Left lung (tissue), 4 donors: ENCODE measurements at regions not wholly inside any gene's neighbourhood (a gene's known extent, or its start where the extent isn't known, plus 50 kb on each side); places are given as distances from the start of the nearest gene placed in this dataset.

Source experiments
- ATAC-seq: fragments of 200-7000 bp; cut with Tn5 transposase; one replicate; pipeline ENCODE4 v1.9.1; 2020; ENCODE audit warnings: moderate library complexity
- DNase-seq, 4 donors: peaks; one replicate each; pipeline ENCODE4 v3.0.0-alpha.2; 2013 to 2020
- H3K27ac ChIP-seq, 2 donors: fragments of 200-600 bp; sonication (generic) in 1 of 2; one replicate each; pipeline versions ENCODE4 v1.5.0 to v1.8.0; 2020 to 2021
- H3K27me3 ChIP-seq, 2 donors: fragments of 200-600 bp; sonication (generic) in 1 of 2; one replicate each; pipeline versions ENCODE4 v1.5.0 to v1.8.0; 2020 to 2021
- H3K36me3 ChIP-seq, 2 donors: fragments of 200-600 bp; sonication (generic) in 1 of 2; one replicate each; pipeline versions ENCODE4 v1.5.0 to v1.8.0; 2020 to 2021
- H3K4me1 ChIP-seq, 2 donors: fragments of 200-600 bp; one replicate each; pipeline ENCODE4 v1.8.0; 2021
- H3K4me3 ChIP-seq, 2 donors: fragments of 200-600 bp; sonication (generic) in 1 of 2; one replicate each; pipeline versions ENCODE4 v1.5.0 to v1.8.0; 2020 to 2021; ENCODE audit warnings: mild to moderate bottlenecking in 1 of 2
- H3K9me3 ChIP-seq, 2 donors: fragments of 200-600 bp; sonication (generic) in 1 of 2; one replicate each; pipeline versions ENCODE4 v1.5.0 to v1.8.0; 2020 to 2021
- intact Hi-C, 2 donors: fragments of 100-400 bp; cut with DNase I; formaldehyde crosslinking; loops; one replicate each; pipeline versions ENCODE4 v1.11.2 to v1.14.2; 2022
- TF ChIP-seq, protein P1 (sequence below), 2 donors: fragments of 200-600 bp; sonication (generic) in 1 of 2; IDR thresholded peaks; one replicate each; pipeline versions ENCODE4 v1.5.0 to v1.8.0; 2021; ENCODE audit warnings: antibody characterized with exemption in 2 of 2
- donor health status: DM: no; HTN: yes; CAD: no.
- donor health status: DM: no; HTN: no; CAD: no.

DNA sequence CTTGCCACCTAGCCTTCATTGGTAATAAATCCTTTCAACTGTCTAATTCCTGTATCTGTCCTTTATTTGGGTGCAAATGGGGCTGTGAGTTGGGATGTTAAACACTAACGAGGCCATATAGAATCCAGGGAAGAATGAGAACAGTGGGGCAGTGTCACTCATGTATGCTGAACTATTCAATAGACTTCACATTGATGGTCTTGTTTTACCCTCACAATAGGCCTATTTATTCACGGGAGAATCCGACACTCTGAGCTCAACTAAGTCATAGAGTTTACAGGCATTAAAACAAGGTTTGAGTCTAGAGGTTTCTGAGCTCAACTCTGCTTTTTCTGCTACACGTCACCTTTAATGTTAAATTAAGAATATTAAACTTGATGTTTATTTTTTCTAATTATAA, 421.6 kb downstream of the SOX11 start:
- DNase-seq = no peak
- no peak overlapping the region for H3K27ac ChIP-seq
- intact Hi-C loops = no loop called here
- no peaks in the 10 kb centered on the region for H3K9me3 ChIP-seq
- H3K27me3 ChIP-seq = no peaks in the 10 kb centered on the region
- no peak for ATAC-seq
- H3K4me3 ChIP-seq = no peak overlapping the region
- no peaks in the 10 kb centered on the region for H3K36me3 ChIP-seq
- TF ChIP-seq, protein P1, sequence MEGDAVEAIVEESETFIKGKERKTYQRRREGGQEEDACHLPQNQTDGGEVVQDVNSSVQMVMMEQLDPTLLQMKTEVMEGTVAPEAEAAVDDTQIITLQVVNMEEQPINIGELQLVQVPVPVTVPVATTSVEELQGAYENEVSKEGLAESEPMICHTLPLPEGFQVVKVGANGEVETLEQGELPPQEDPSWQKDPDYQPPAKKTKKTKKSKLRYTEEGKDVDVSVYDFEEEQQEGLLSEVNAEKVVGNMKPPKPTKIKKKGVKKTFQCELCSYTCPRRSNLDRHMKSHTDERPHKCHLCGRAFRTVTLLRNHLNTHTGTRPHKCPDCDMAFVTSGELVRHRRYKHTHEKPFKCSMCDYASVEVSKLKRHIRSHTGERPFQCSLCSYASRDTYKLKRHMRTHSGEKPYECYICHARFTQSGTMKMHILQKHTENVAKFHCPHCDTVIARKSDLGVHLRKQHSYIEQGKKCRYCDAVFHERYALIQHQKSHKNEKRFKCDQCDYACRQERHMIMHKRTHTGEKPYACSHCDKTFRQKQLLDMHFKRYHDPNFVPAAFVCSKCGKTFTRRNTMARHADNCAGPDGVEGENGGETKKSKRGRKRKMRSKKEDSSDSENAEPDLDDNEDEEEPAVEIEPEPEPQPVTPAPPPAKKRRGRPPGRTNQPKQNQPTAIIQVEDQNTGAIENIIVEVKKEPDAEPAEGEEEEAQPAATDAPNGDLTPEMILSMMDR (IDR thresholded peaks at IDR 0.05) = no peak
- H3K4me1 ChIP-seq = no peaks in the 10 kb centered on the region

DNA sequence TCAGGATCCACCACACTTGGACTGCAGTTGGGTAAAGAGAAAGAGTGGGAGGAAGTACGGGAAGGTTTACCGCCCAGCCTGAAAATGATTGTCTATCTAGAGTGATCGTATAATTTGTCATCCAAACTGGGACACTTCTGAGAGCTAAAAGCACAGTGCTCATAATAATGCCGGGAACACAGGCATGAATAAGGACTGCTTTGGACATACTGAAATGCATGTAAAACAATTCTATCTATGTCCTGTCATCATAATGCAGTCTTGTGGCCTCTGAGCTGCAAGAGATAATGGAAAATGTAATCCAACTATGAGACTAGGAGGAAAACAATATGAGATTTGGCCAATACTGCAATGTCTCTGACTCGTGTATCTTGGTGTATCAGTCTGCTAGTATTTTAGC, 435.5 kb downstream of the SOX11 start:
- intact Hi-C loops = no loop called here
- DNase-seq (no peak), ATAC-seq (no peak)
- TF ChIP-seq, protein P1 (IDR thresholded peaks at IDR 0.05) = no peak
- H3K36me3 ChIP-seq = no peaks in the 10 kb centered on the region
- no peak overlapping the region for H3K27ac ChIP-seq
- H3K4me1 ChIP-seq = no peaks in the 10 kb centered on the region
- no peaks in the 10 kb centered on the region for H3K9me3 ChIP-seq
- no peaks in the 10 kb centered on the region for H3K27me3 ChIP-seq
- H3K4me3 ChIP-seq = no peak overlapping the region

DNA sequence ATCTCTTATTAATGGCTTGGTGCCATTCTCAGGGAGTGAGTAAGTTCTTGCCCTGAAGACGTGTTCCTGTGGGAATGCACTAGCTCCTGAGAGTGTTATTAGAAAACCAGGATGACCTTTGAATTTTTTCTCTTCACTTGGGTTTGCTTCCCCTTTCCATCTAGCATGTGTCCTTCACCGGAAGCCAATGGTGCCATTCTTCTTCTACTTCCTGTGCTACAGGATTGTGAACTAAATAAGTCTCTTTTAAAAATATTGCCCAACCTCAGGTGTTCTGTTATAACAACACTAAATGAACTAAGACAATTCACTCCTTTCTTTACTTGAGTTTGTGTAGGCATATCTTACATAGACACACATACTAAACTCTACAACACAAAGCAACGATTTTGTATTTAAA, 447.0 kb downstream of the SOX11 start:
- no peaks in the 10 kb centered on the region for H3K4me1 ChIP-seq
- ATAC-seq = no peak
- H3K4me3 ChIP-seq = no peak overlapping the region
- TF ChIP-seq, protein P1 (IDR thresholded peaks at IDR 0.05) = no peak
- peaks cover 0 to 17% of the 10 kb centered on the region in 2 donors for H3K9me3 ChIP-seq
- no peak overlapping the region for H3K27ac ChIP-seq
- intact Hi-C loops = no loop called here
- H3K36me3 ChIP-seq = no peaks in the 10 kb centered on the region
- no peak for DNase-seq
- H3K27me3 ChIP-seq = no peaks in the 10 kb centered on the region

DNA sequence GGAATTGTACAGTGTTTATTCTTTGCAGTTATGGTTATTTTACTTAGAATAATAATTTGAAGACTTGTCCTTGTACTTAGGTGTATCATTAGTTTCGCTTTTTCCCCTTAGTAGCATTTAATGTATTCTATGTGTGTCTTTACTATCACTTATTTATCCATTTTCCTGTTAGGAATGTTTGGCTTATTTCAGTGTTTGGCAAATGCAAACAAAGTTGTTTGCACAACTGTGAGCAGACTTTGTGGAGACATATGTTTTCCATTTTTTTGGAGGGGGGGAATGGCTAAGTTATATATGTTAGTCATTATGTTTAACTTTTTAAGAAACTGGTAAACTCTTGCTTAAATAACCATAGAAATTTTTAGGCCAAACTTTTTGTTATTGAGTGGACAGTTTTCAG, 447.7 kb downstream of the SOX11 start:
- H3K27ac ChIP-seq = no peak overlapping the region
- no peaks in the 10 kb centered on the region for H3K27me3 ChIP-seq
- no peaks in the 10 kb centered on the region for H3K36me3 ChIP-seq
- intact Hi-C loops = no loop called here
- no peak for DNase-seq
- H3K4me3 ChIP-seq = no peak overlapping the region
- H3K9me3 ChIP-seq = peaks cover 0 to 19% of the 10 kb centered on the region in 2 donors
- no peaks in the 10 kb centered on the region for H3K4me1 ChIP-seq
- TF ChIP-seq, protein P1 (IDR thresholded peaks at IDR 0.05) = no peak
- no peak for ATAC-seq

DNA sequence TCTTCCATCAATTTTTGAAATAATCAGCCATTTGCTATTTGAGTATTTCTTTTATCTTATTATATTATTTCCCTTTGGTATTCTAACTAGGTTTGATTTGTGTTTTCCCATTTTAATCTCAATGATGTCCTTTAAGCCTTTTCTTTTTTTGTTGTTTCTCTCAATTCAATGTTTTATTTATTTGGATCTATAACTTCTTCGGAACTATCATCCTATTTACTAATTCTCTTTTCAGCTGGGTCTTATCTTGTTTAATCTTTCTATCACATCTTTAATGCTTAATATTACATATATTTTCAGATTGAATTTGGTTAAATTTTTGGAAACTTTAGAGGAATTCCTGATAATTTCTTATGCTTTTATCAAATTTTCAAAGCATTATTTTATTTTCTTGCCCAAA, 448.3 kb downstream of the SOX11 start:
- ATAC-seq = no peak
- no peak overlapping the region for H3K27ac ChIP-seq
- H3K36me3 ChIP-seq = no peaks in the 10 kb centered on the region
- peaks cover 0 to 17% of the 10 kb centered on the region in 2 donors for H3K9me3 ChIP-seq
- H3K4me3 ChIP-seq = no peak overlapping the region
- intact Hi-C loops = no loop called here
- H3K4me1 ChIP-seq = no peaks in the 10 kb centered on the region
- DNase-seq = no peak
- TF ChIP-seq, protein P1 (IDR thresholded peaks at IDR 0.05) = no peak
- H3K27me3 ChIP-seq = no peaks in the 10 kb centered on the region
